ENCODE measurements at regions not wholly inside any gene's neighbourhood (a gene's known extent, or its start where the extent isn't known, plus 50 kb on each side); places are given as distances from the start of the nearest gene placed in this dataset.

DNA sequence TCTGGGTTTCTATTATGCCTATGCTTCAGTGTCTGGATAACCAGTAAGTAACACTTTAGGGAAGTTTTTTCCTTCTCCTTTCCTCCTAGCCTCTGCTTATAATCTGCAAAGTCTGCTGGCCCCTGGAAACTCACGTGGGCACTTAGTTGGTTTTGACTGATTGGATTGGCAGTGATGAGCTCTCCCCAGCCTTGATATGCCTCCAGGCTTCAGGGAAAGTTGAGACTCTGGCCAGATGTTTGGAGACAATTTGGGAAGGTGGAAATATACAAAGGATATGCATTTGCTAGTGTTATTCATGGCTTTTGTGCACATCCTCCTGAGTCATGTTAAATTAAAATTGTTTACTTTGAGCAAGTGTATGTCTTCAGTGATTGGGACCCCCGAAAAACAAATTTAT, 160.2 kb upstream of the IL12B start (continued):
- no peak for TF ChIP-seq ZNF174 (CRISPR knock-in tag; IDR thresholded peaks at IDR 0.05)

DNA sequence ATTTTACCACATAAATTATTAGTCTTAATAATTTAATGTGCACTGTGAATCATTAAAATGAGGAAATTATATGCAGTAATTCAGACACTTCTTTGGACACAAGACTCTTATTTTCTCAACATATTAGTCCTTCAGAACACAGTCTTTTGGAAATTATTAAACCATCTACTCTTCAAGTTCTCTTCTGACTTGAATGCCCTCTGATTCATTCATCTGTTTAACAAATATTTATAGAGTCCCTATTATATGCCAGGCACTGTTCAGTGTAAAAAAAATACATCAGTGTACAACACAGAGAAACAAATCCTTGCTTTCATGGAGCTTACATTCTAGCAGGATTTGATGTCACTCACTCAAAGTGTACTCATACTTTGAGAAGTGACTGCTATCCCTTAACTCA, 163.4 kb upstream of the IL12B start:
- no TSS peak for BruUV-seq (replicated peaks)
- no peaks in the 10 kb centered on the region for H4K20me1 ChIP-seq (replicated peaks; ENCODE audit: control insufficient read depth, insufficient read depth, low read length)
- H3K27me3 ChIP-seq (ENCODE audit: control insufficient read depth in 2 of 2, insufficient read depth in 2 of 2, low read length in 2 of 2), result no peaks in the 10 kb centered on the region; a peak in 1 of 5 replicates
- H3K27ac ChIP-seq (ENCODE audit: extremely low read depth, low read depth, low read length), result no peak overlapping the region
- no peaks in the 10 kb centered on the region for H3K36me3 ChIP-seq (ENCODE audit: control insufficient read depth, insufficient read depth, low read length)
- no peaks in the 10 kb centered on the region for H3K79me2 ChIP-seq (ENCODE audit: control insufficient read depth, insufficient read depth, low read length)
- ChIA-PET CTCF (ENCODE audit: low intra/inter-chr PET ratio) (no interaction called here), POLR2A (no interaction called here)
- H3K9me1 ChIP-seq (ENCODE audit: control insufficient read depth, insufficient read depth, low read length), result no peaks in the 10 kb centered on the region
- no peak overlapping the region for H3K4me2 ChIP-seq (ENCODE audit: insufficient read depth, low read length)
- no peak overlapping the region for H3K4me3 ChIP-seq
- no peaks in the 10 kb centered on the region for H3K9me3 ChIP-seq (replicated peaks; ENCODE audit: control insufficient read depth, insufficient read depth, low read depth, low read length)
- no peak overlapping the region for H2AFZ ChIP-seq (ENCODE audit: low read depth, low read length)
- FAIRE-seq (no peak), ATAC-seq (no peak), DNase-seq (ENCODE audit: extremely low read depth in 1 of 4, low spot score in 3 of 4) (no peak)
- intact Hi-C loops (cut with micrococcal nuclease) (no loop called here), in situ Hi-C loops (cut with MboI) (no loop called here)
- H3K9ac ChIP-seq (ENCODE audit: insufficient read depth in 1 of 2, low read depth in 2 of 2, low read length in 2 of 2), result no peak overlapping the region
- no peaks in the 10 kb centered on the region for H3K4me1 ChIP-seq (replicated peaks in 1 of 2; ENCODE audit: control insufficient read depth in 2 of 2, insufficient read depth in 2 of 2, low read length in 2 of 2)
- TF ChIP-seq ZC3H11A (IDR thresholded peaks at IDR 0.05; ENCODE audit: low read depth, low read length) (no peak), STAT5B (CRISPR knock-in tag; IDR thresholded peaks at IDR 0.05) (no peak), GTF2E2 (tag; IDR thresholded peaks at IDR 0.05) (no peak), SRSF7 (optimal IDR thresholded peaks at IDR 0.05; ENCODE audit: low read depth, low read length) (no peak), TCF7 (IDR thresholded peaks at IDR 0.05; ENCODE audit: borderline replicate concordance) (no peak), TGIF2 (CRISPR knock-in tag; IDR thresholded peaks at IDR 0.05) (no peak), ZFPM2 (CRISPR knock-in tag; IDR thresholded peaks at IDR 0.05) (no peak), HIVEP1 (CRISPR knock-in tag; IDR thresholded peaks at IDR 0.05) (no peak), TEAD4 (IDR thresholded peaks at IDR 0.05; ENCODE audit: low read length) (no peak), TEAD4 (CRISPR knock-in tag; IDR thresholded peaks at IDR 0.05; ENCODE audit: borderline replicate concordance) (no peak), CC2D1A (IDR thresholded peaks at IDR 0.05) (no peak), POLR2AphosphoS5 (IDR thresholded peaks at IDR 0.05; ENCODE audit: control insufficient read depth, insufficient read depth, low read depth, low read length) (no peak)
- TF ChIP-seq, protein P1, sequence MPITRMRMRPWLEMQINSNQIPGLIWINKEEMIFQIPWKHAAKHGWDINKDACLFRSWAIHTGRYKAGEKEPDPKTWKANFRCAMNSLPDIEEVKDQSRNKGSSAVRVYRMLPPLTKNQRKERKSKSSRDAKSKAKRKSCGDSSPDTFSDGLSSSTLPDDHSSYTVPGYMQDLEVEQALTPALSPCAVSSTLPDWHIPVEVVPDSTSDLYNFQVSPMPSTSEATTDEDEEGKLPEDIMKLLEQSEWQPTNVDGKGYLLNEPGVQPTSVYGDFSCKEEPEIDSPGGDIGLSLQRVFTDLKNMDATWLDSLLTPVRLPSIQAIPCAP (CRISPR knock-in tag; IDR thresholded peaks at IDR 0.05; ENCODE audit: borderline replicate concordance), result no peak
- TF ChIP-seq, protein P2, sequence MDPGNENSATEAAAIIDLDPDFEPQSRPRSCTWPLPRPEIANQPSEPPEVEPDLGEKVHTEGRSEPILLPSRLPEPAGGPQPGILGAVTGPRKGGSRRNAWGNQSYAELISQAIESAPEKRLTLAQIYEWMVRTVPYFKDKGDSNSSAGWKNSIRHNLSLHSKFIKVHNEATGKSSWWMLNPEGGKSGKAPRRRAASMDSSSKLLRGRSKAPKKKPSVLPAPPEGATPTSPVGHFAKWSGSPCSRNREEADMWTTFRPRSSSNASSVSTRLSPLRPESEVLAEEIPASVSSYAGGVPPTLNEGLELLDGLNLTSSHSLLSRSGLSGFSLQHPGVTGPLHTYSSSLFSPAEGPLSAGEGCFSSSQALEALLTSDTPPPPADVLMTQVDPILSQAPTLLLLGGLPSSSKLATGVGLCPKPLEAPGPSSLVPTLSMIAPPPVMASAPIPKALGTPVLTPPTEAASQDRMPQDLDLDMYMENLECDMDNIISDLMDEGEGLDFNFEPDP (CRISPR knock-in tag; IDR thresholded peaks at IDR 0.05), result no peak
- TF ChIP-seq, protein P3, sequence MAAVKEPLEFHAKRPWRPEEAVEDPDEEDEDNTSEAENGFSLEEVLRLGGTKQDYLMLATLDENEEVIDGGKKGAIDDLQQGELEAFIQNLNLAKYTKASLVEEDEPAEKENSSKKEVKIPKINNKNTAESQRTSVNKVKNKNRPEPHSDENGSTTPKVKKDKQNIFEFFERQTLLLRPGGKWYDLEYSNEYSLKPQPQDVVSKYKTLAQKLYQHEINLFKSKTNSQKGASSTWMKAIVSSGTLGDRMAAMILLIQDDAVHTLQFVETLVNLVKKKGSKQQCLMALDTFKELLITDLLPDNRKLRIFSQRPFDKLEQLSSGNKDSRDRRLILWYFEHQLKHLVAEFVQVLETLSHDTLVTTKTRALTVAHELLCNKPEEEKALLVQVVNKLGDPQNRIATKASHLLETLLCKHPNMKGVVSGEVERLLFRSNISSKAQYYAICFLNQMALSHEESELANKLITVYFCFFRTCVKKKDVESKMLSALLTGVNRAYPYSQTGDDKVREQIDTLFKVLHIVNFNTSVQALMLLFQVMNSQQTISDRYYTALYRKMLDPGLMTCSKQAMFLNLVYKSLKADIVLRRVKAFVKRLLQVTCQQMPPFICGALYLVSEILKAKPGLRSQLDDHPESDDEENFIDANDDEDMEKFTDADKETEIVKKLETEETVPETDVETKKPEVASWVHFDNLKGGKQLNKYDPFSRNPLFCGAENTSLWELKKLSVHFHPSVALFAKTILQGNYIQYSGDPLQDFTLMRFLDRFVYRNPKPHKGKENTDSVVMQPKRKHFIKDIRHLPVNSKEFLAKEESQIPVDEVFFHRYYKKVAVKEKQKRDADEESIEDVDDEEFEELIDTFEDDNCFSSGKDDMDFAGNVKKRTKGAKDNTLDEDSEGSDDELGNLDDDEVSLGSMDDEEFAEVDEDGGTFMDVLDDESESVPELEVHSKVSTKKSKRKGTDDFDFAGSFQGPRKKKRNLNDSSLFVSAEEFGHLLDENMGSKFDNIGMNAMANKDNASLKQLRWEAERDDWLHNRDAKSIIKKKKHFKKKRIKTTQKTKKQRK (IDR thresholded peaks at IDR 0.05; ENCODE audit: borderline replicate concordance, low read depth, low read length), result no peak
- TF ChIP-seq, protein P4, sequence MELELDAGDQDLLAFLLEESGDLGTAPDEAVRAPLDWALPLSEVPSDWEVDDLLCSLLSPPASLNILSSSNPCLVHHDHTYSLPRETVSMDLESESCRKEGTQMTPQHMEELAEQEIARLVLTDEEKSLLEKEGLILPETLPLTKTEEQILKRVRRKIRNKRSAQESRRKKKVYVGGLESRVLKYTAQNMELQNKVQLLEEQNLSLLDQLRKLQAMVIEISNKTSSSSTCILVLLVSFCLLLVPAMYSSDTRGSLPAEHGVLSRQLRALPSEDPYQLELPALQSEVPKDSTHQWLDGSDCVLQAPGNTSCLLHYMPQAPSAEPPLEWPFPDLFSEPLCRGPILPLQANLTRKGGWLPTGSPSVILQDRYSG (tag; conservative IDR thresholded peaks at IDR 0.05; ENCODE audit: low read depth), result no peak
